GM10248 (cell line): ENCODE measurements at regions not wholly inside any gene's neighbourhood (a gene's known extent, or its start where the extent isn't known, plus 50 kb on each side); places are given as distances from the start of the nearest gene placed in this dataset.

Experiments
- CTCF ChIA-PET: fragments of 300-600 bp; sonication (Branson Sonifier 250); formaldehyde crosslinking; extraction: SDS; loops from one replicate; lab custom pipeline; 2021; ENCODE audit warnings: antibody characterized with exemption; lab: Yijun Ruan, JAX
- POLR2A ChIA-PET: fragments of 350-650 bp; sonication (Branson Sonifier 250); formaldehyde crosslinking; extraction: SDS; loops from one replicate; lab custom pipeline; 2020; ENCODE audit warnings: antibody characterized with exemption; lab: Yijun Ruan, JAX
- DNase-seq: peaks from one replicate; pipeline ENCODE4 v3.0.0; 2012; ENCODE audit errors: extremely low spot score
- TF ChIP-seq, protein P1 (sequence below): IDR thresholded peaks from 2 replicates; pipeline ENCODE4 v1.5.1; 2012; ENCODE audit warnings: mild to moderate bottlenecking, low read depth; ENCODE audit errors: extremely low read depth, missing control alignments, control extremely low read depth

DNA sequence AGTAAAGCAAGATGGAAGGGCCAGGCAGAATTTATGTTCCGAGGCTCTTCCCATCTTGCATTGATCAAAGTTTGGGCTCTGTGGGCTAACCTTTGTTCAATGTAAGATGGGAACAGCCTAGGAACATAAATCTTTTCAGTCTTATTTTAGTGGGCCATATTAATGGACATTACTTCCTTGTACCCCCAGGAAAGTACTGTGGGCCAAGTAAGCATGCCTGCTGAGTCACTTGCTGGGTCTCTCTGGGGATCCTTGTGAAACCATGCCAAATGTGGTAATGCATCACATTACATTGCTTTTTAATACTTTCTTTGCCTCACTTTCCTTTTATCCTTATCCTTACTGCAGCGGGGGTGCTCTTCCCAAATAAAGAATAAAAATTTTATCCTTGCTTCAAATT, 349.5 kb upstream of the POU1F1 start:
- POLR2A ChIA-PET, result no interaction called here
- no peak for DNase-seq
- TF ChIP-seq, protein P1, sequence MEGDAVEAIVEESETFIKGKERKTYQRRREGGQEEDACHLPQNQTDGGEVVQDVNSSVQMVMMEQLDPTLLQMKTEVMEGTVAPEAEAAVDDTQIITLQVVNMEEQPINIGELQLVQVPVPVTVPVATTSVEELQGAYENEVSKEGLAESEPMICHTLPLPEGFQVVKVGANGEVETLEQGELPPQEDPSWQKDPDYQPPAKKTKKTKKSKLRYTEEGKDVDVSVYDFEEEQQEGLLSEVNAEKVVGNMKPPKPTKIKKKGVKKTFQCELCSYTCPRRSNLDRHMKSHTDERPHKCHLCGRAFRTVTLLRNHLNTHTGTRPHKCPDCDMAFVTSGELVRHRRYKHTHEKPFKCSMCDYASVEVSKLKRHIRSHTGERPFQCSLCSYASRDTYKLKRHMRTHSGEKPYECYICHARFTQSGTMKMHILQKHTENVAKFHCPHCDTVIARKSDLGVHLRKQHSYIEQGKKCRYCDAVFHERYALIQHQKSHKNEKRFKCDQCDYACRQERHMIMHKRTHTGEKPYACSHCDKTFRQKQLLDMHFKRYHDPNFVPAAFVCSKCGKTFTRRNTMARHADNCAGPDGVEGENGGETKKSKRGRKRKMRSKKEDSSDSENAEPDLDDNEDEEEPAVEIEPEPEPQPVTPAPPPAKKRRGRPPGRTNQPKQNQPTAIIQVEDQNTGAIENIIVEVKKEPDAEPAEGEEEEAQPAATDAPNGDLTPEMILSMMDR, result no peak
- CTCF ChIA-PET, result no interaction called here

DNA sequence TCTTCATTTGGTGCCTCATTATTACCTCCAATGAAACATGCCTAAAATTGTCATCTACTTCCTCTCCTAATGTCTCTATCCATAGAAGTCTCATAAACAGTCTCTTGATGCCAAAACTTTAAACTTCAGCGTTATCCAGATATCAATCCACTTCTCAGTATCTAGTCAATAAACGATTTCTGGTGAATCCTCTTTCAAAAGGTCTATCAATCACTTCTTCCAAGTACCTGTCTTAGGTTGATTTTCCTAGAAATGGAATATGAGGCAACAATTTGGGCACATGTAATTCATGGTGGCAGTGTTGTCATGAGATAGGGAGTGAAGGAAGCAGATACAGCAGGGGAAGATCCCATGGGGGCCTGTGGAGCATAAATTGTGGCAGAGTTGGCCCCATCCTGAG, 348.5 kb upstream of the POU1F1 start:
- TF ChIP-seq, protein P1, result no peak
- POLR2A ChIA-PET, result no interaction called here

DNA sequence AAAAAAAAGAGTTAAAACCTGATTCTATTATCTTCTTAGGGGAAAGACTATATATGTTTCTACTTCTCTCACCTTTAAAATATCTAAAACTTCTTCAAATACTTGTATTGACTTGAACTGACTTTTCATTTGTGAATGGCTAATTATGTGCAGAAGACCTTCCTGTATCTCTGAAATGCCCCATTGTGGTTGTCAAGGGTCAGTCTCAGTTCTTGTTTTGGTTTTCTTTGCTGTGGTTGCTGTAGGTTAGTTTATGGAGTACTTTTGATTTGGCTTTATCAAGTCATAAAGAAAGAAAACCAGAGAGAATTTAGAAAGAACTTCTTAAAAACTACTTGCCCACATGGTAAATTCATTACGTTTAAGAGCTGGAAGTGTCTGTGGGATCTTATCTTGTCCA, 345.3 kb upstream of the POU1F1 start:
- DNase-seq, result peak; percentile 3
- CTCF ChIA-PET, result no interaction called here
- POLR2A ChIA-PET, result no interaction called here
- TF ChIP-seq, protein P1, result no peak

More for the DNA sequence above, 348.5 kb upstream of the POU1F1 start:
- CTCF ChIA-PET, result no interaction called here
- DNase-seq, result no peak

DNA sequence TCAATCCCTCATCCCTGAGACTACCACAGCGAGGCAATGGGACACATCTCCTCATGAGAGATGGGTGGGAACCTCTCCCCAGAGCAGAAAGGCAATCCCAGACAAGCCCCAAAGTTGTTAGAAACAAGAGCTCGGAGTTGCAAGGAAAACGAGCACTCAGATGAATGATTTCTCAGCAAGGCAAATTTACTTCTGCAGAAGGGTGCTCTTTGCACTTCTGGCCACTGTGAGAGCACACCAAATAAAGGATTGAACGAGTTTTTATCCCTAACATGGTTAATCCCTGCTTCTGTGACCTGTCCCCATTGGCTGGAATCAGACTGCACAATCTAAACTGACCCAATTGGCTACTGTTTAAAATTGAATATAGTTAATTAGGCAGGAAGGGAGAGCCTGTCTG, 339.1 kb upstream of the POU1F1 start:
- DNase-seq, result no peak
- TF ChIP-seq, protein P1, result no peak
- CTCF ChIA-PET, result no interaction called here

DNA sequence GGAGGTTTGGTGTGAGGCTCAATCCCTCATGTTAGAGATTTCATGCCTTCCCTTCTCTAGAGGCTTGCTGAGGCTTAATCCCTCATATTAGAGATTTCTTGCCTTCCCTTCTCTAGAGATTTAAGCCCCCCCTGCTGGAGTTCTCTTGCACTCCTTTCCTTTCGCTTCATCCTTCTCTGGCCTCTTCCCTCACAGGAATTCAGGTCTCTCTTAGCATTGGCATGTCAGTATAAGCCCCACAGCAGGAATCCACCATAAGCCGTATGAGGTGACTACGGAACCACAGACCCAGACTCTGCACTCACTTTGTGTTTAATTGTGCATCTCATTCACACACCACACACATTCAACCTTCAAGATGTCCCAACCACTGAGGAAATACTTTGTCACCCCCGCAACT, 338.6 kb upstream of the POU1F1 start:
- TF ChIP-seq, protein P1, result no peak
- ChIA-PET CTCF (no interaction called here), POLR2A (no interaction called here)
- no peak for DNase-seq

More for the DNA sequence above, 339.1 kb upstream of the POU1F1 start:
- POLR2A ChIA-PET, result no interaction called here

DNA sequence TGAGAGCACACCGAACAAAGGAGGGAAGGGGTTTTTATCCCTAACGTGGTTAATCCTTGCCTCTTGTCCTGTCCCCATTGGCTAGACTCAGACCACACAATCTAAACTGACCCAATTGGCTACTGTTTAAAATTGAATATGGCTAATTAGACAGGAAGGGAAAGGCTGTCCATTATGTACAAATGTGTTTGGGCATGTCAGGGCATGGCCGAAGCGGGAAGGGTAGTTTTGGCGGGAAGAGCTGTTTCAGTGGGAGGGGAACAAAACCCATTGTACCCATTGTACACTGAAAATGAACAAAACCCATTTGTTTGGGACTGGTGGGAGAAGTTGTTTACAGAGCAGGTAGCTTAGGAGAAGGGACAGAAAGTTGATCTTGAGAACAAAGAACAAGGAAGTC, 330.9 kb upstream of the POU1F1 start:
- TF ChIP-seq, protein P1, result no peak
- ChIA-PET POLR2A (no interaction called here), CTCF (interaction anchor here (1.3 kb wide), 1 partner anchor 12 kb away, joined by 3 read pairs; no protein-coding TSS in a partner anchor)
- DNase-seq, result no peak
